ENCODE measurements at regions not wholly inside any gene's neighbourhood (a gene's known extent, or its start where the extent isn't known, plus 50 kb on each side); places are given as distances from the start of the nearest gene placed in this dataset.

DNA sequence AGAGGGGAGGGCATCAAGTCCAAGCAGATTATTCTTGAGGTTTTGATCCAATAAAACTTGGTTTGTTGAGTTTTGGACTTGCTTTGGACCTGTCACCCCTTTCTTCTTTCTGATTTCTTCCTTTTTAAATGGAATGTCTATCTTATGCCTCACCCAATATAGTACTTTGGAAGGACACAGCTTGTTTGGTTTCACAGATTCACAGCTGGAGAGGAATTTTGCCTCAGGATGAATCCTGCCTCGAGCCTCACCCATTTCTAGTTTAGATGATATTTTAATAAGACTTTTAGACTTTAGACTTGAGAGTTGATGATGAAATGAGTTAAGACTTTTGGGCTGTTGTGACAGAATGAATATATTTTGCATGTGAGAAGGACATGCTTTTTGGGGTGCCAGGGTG is 136.9 kb upstream of the PDE5A start:
- H3K4me3 ChIP-seq (ENCODE audit: low read length) = no peak overlapping the region
- no peak for DNase-seq (ENCODE audit: low read depth)
- TF ChIP-seq, protein P1, sequence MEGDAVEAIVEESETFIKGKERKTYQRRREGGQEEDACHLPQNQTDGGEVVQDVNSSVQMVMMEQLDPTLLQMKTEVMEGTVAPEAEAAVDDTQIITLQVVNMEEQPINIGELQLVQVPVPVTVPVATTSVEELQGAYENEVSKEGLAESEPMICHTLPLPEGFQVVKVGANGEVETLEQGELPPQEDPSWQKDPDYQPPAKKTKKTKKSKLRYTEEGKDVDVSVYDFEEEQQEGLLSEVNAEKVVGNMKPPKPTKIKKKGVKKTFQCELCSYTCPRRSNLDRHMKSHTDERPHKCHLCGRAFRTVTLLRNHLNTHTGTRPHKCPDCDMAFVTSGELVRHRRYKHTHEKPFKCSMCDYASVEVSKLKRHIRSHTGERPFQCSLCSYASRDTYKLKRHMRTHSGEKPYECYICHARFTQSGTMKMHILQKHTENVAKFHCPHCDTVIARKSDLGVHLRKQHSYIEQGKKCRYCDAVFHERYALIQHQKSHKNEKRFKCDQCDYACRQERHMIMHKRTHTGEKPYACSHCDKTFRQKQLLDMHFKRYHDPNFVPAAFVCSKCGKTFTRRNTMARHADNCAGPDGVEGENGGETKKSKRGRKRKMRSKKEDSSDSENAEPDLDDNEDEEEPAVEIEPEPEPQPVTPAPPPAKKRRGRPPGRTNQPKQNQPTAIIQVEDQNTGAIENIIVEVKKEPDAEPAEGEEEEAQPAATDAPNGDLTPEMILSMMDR (conservative IDR thresholded peaks at IDR 0.05; ENCODE audit: low read depth, low read length) = no peak

DNA sequence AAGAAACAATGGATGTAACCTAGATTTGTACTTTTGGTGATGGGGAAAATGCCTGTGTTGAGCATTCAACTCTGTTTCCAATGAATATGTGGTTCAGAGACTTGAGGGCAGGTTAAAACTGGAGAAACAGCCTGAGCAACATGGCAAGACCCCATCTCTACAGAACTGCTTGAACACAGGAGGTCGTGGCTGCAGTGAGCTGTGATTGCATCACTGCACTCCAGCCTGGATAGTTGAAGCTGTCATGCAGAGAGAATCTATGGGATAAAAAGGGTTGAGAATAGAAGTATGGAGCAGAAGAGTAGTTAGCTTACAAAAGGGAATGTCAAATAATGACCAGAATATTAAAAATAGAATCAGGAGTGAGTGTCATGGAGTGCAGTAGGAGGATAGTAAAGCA is 134.8 kb upstream of the PDE5A start:
- no peak overlapping the region for H3K4me3 ChIP-seq (ENCODE audit: low read length)
- TF ChIP-seq, protein P1 (conservative IDR thresholded peaks at IDR 0.05; ENCODE audit: low read depth, low read length) = no peak

DNA sequence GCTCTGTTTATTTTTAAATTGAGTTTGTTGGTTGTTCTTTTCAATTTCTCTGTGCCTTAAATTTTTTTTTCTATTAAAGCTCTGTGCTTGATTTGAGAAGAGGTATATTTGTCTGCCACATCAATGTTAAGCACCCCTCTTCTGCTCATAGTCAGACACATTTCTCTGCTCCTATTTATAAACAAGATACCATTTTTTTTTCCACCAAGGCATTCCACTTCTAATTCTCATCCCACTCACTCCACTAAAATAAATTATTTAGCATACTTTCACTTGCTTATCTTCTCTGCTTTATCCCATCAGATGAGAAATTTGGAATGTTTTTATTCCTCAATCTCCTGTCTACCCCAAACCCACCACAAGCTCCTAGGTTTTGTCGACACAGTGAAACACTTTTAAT is 127.0 kb upstream of the PDE5A start:
- no peak for DNase-seq (ENCODE audit: low read depth)
- TF ChIP-seq, protein P1 (conservative IDR thresholded peaks at IDR 0.05; ENCODE audit: low read depth, low read length) = no peak
- no peak overlapping the region for H3K4me3 ChIP-seq (ENCODE audit: low read length)

More for the DNA sequence above, 134.8 kb upstream of the PDE5A start:
- no peak for DNase-seq (ENCODE audit: low read depth)

DNA sequence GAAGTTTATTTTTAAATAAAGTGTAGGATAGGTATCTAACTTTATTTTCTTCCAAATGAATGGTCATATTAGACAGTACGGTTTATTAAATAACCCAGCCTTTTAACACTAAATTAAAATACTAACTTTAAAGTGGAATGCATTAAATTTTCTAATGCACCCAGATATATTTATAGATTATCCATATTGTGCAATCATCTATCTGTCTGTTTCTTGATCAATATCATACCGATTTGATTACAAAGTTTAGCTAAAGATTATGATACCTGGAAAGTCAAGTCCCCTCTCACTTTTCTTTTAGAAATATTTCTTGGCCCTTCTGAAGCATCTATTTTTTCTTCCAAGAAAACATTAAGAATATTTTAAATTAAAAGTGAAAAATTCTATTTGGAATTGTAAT is 124.3 kb upstream of the PDE5A start:
- TF ChIP-seq, protein P1 (conservative IDR thresholded peaks at IDR 0.05; ENCODE audit: low read depth, low read length) = no peak
- no peak overlapping the region for H3K4me3 ChIP-seq (ENCODE audit: low read length)
- no peak for DNase-seq (ENCODE audit: low read depth)

DNA sequence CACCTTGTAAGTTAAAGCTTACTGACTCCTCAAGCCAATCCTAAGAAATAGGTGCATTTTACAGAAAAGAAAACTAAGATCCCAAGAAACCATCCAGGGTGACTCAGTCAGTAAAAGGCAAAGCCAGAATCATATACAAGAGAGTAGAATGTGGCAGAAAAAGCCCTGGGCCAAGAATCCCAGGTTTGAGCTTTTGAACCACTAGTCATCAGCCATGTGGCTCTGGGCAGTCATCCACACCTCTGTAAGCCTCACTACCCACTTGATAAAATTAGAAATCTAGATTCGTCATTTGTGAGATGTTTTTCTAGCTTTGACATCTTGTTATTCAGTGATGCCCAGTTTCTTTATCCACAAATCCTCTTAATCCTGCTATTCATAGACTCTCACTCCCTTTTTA is 122.2 kb upstream of the PDE5A start:
- peak; percentile 86 for DNase-seq (ENCODE audit: low read depth)
- no peak overlapping the region for H3K4me3 ChIP-seq (ENCODE audit: low read length)
- TF ChIP-seq, protein P1 (conservative IDR thresholded peaks at IDR 0.05; ENCODE audit: low read depth, low read length) = no peak

DNA sequence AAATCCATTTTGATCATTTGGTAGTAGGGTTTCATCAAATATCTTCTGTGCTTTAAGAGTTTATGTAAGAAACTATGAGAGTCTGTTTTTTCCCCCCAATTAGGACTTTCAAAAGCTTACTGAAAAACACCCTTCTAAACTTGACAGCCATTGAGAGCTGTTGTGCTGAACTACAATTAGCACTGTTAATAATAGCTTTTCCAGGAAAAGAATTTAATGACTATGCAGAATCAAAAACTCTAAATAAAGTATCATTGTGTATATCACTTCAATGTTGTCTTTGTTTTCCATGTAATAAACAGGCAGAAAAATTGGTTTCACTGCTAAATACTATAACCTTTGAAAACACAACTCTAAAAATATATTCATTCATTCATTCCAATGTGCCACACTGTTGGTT is 121.4 kb upstream of the PDE5A start:
- H3K4me3 ChIP-seq (ENCODE audit: low read length) = no peak overlapping the region
- TF ChIP-seq, protein P1 (conservative IDR thresholded peaks at IDR 0.05; ENCODE audit: low read depth, low read length) = no peak

DNA sequence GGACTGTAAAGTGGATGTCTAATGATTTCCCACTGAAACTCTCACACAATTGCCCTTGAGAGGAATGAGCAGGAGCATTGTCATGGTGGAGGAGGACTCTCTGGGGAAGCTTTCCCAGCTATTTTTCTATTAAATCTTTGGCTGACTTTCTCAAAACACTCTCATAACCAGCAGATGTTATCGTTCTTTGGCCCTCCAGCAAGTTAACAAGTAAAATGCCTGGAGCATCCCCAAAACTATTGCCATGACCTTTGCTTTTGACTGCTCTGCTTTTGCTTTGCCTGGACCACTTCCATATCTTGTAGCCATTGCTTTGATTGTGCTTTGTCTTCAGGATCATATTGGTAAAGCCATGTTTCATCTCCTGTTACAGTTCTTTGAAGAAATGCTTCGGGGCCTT is 120.2 kb upstream of the PDE5A start:
- TF ChIP-seq, protein P1 (conservative IDR thresholded peaks at IDR 0.05; ENCODE audit: low read depth, low read length) = no peak
- H3K4me3 ChIP-seq (ENCODE audit: low read length) = no peak overlapping the region
- DNase-seq (ENCODE audit: low read depth) = no peak

More for the DNA sequence above, 121.4 kb upstream of the PDE5A start:
- DNase-seq (ENCODE audit: low read depth) = no peak
